ENCODE measurements at regions not wholly inside any gene's neighbourhood (a gene's known extent, or its start where the extent isn't known, plus 50 kb on each side); places are given as distances from the start of the nearest gene placed in this dataset.
A peak's percentile ranks its signal among the peaks of the same experiment; 100 is the strongest.
"Not testable (repeated sequence)": the region's sequence is repeated elsewhere in the genome, so short reads cannot be mapped to it uniquely, and the experiment has no call there.

- no peak for DNase-seq
Observed at GRCh38 chrX:47302396-47302795, 68.0 kb upstream of the ZNF157 start.

DNA sequence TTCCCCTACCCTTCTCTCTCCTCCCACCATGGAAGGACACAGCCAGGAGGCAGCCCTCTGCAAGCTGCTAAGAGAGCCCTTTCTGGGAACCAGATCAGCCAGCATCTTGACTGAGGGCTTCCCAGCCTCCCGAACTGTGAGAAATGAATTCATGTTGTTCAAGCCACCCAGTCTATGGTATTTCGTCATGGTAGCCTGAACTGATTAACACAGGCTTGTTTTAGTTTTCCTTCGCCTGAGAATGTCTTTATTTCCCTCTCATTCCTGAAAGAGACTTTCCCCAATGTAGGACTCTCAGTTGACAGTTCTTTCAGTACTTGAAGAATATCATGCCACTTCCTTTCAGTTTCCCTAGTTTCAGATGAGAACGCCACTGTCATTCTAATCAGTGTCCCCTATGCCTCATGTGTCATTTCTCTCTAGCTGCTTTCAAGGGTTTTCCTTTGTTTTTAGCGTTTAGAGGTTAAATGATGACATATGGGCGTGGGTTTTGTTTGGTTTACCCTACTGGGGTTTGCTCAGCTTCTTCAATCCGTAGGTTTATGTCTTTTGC, 63.8 kb upstream of the ZNF157 start:
- not testable (repeated sequence) for DNase-seq

DNA sequence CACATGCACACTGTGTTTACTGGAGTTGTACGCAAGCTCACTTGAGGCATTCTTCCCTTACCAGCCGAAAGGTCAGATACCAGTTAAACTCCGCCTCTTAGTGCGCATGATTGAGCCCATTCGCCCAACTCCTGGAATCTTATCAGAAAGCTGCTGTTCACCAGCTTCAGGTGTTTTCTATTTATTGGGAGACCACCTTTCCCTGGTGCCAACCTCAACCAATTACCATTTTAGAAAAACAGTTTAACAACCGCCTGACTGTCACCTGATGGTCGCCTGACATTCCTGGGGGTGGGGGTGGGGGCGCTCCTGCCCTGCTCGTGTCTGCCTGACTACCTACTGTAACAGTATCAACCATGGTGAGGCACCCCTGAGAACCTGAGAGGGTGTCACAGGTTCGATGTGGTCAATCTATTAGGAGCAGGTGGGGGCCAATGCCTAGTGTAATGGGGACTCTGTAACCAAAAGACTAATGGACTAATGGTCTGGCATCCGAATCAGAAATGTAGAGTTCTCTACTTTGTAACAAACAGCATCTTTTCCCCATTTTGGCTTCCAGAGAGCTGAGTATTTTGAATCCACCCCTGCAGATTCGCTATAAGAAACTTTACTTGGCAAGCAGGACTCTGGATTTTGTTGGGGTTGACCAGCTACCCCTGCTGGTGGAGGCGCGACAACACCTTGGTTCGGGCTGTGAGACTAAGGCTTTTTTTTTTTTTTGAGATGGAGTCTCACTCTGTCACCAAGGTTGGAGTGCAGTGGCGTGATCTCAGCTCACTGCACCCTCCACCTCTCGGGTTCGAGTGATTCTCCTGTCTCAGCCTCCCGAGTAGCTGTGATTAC, 58.2 kb upstream of the ZNF157 start:
- peak; percentile 48 for DNase-seq

- DNase-seq = no peak
Observed at GRCh38 chrX:47313056-47313455, 57.3 kb upstream of the ZNF157 start.

DNA sequence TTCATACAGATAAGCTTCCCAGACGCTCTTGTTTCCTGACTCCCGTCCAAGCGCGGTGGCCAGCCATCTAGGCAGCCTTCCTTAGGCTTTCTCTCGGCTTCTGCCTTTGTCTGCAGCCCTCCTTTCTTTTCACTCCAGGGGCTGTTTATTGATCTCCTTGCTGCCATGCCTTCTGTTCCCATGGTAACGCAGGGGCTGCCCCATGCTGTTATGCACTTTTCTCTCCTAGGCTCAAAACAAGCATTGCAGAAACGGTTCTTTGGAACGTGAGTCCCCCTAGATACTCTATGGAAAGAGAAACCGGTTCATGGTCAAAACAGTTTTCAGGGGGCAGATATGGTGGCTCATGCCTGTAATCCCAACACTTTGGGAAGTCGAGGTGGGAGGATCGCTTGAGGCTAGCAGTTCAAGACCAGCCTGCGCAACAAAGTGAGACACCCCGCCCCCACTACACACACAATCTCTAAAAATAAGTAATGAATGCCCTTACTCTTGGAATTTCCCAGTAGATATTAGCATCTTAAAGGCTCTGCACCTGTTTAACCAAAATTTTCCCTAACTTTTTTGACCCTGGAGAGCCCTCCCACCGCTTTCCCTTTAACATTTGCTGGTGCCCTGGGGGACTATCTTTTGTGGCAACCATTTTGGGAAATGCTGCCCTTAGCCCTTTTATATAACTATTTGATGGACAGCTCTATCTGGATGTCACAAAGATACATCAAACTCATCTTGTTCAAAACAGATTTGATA, 53.9 kb upstream of the ZNF157 start:
- DNase-seq = peak; percentile 84

Data from retina (tissue), 1 donor.